SK-N-SH (cell line): ENCODE measurements at regions not wholly inside any gene's neighbourhood (a gene's known extent, or its start where the extent isn't known, plus 50 kb on each side); places are given as distances from the start of the nearest gene placed in this dataset.

Source experiments
- CTCF ChIA-PET: fragments of 300-600, 350-600 bp; formaldehyde crosslinking; extraction: SDS; loops from one replicate; lab custom pipeline; 2021; lab: Yijun Ruan, JAX
- POLR2A ChIA-PET: fragments of 350-600 bp; sonication (Branson Sonifier 250); formaldehyde crosslinking; extraction: SDS; loops from one replicate; lab custom pipeline; 2020; ENCODE audit warnings: antibody characterized with exemption, inconsistent platforms; lab: Yijun Ruan, JAX
- DNase-seq: peaks from one replicate; pipeline ENCODE4 v3.0.0; 2012
- H2AFZ ChIP-seq: fragments of 200-600 bp; sonication (generic); 2 replicates; pipeline ENCODE4 v1.8.1; 2016; ENCODE audit warnings: antibody characterized with exemption, mild to moderate bottlenecking, low read depth
- H3F3A ChIP-seq: fragments of 200-600 bp; sonication (generic); replicated peaks from 2 replicates; pipeline ENCODE3; 2016; ENCODE audit warnings: antibody characterized with exemption, mild to moderate bottlenecking; ENCODE audit not compliant: insufficient read depth
- H3K27ac ChIP-seq, 2 experiments: fragments of 200-500 bp in 1 of 2; fragments of 200-600 bp in 1 of 2; sonication (Bioruptor generic) in 1 of 2; sonication (generic), shearing (Covaris generic) in 1 of 2; 2 replicates each; pipeline versions ENCODE4 v1.5.1 to v1.6.1; 2014 to 2016; ENCODE audit warnings: low read depth in 2 of 2, inconsistent platforms in 1 of 2, low read length in 1 of 2, mild to moderate bottlenecking in 1 of 2, mixed read lengths in 1 of 2
- H3K27me3 ChIP-seq: fragments of 200-600 bp; sonication (generic), shearing (Covaris generic); 2 replicates; pipeline ENCODE4 v1.6.1; 2016; ENCODE audit warnings: mixed run types; ENCODE audit not compliant: insufficient read depth
- H3K36me3 ChIP-seq, 2 experiments: fragments of 200-500 bp in 1 of 2; fragments of 200-600 bp in 1 of 2; sonication (Bioruptor generic) in 1 of 2; sonication (generic) in 1 of 2; replicated peaks in 1 of 2; 2 replicates each; pipeline versions ENCODE3 to v1.5.1; 2014 to 2016; ENCODE audit warnings: low read length in 1 of 2, mild to moderate bottlenecking in 1 of 2; ENCODE audit not compliant: insufficient read depth in 2 of 2, control insufficient read depth in 1 of 2
- H3K4me1 ChIP-seq, 2 experiments: fragments of 200-500 bp in 1 of 2; fragments of 200-600 bp in 1 of 2; sonication (Bioruptor generic) in 1 of 2; sonication (generic), shearing (Covaris generic) in 1 of 2; 2 replicates each; pipeline versions ENCODE4 v1.5.1 to v1.6.1; 2014 to 2016; ENCODE audit warnings: low read depth in 1 of 2, low read length in 1 of 2, mixed run types in 1 of 2; ENCODE audit not compliant: insufficient read depth in 2 of 2, control insufficient read depth in 1 of 2
- H3K4me2 ChIP-seq: fragments of 200-600 bp; sonication (generic), shearing (Covaris generic); 2 replicates; pipeline ENCODE4 v1.6.1; 2017; ENCODE audit warnings: mixed run types
- H3K4me3 ChIP-seq, 2 experiments: fragments of 200-500 bp in 1 of 2; fragments of 200-600 bp in 1 of 2; sonication (Bioruptor generic) in 1 of 2; sonication (generic), shearing (Covaris generic) in 1 of 2; 2 replicates each; pipeline versions ENCODE4 v1.5.1 to v1.8.1; 2014 to 2016; ENCODE audit warnings: low read depth in 2 of 2, inconsistent platforms in 1 of 2, low read length in 1 of 2, mild to moderate bottlenecking in 1 of 2, mixed read lengths in 1 of 2, moderate library complexity in 1 of 2
- H3K79me2 ChIP-seq: fragments of 200-600 bp; sonication (generic); 2 replicates; pipeline ENCODE4 v1.8.1; 2017; ENCODE audit warnings: mild to moderate bottlenecking; ENCODE audit not compliant: insufficient read depth
- H3K9ac ChIP-seq: fragments of 200-600 bp; sonication (generic); 2 replicates; pipeline ENCODE4 v1.6.1; 2017; ENCODE audit warnings: mixed run types
- H3K9me2 ChIP-seq: fragments of 200-600 bp; sonication (generic); 2 replicates; pipeline ENCODE4 v1.6.1; 2017; ENCODE audit warnings: mixed run types
- H3K9me3 ChIP-seq: fragments of 200-600 bp; sonication (generic); 2 replicates; pipeline ENCODE4 v1.6.1; 2017; ENCODE audit warnings: mixed run types, mild to moderate bottlenecking, moderate library complexity
- H4K20me1 ChIP-seq: fragments of 200-600 bp; sonication (generic); 2 replicates; pipeline ENCODE4 v1.6.1; 2017; ENCODE audit warnings: mild to moderate bottlenecking, mixed run types; ENCODE audit not compliant: insufficient read depth
- CHD2 ChIP-seq: fragments of 150-350 bp; IDR thresholded peaks from 2 replicates; pipeline ENCODE4 v1.6.1; 2018; ENCODE audit warnings: low read length; ENCODE audit not compliant: partially characterized antibody
- ELF1 ChIP-seq: IDR thresholded peaks from 2 replicates; pipeline ENCODE4 v1.4.0; 2012
- EP300 ChIP-seq, 2 experiments: IDR thresholded peaks; 2 replicates each; pipeline versions ENCODE4 v1.4.0 to v1.6.1; 2012; ENCODE audit warnings: borderline replicate concordance in 1 of 2, low read depth in 1 of 2, low read length in 1 of 2
- FOXJ3 ChIP-seq: sonication (generic); formaldehyde crosslinking; IDR thresholded peaks from 2 replicates; pipeline ENCODE4 v1.5.1; 2020; ENCODE audit warnings: mild to moderate bottlenecking, missing genetic modification reagents
- GABPA ChIP-seq: IDR thresholded peaks from 2 replicates; pipeline ENCODE4 v1.4.0; 2012; ENCODE audit warnings: low read depth, mild to moderate bottlenecking
- GATA2 ChIP-seq: sonication (generic); formaldehyde crosslinking; IDR thresholded peaks from 2 replicates; pipeline ENCODE4 v1.5.0; 2020; ENCODE audit warnings: mild to moderate bottlenecking, missing genetic modification reagents
- MAX ChIP-seq: IDR thresholded peaks from 2 replicates; pipeline ENCODE4 v1.4.0; 2012; ENCODE audit warnings: low read depth
- MEF2A ChIP-seq: IDR thresholded peaks from 2 replicates; pipeline ENCODE4 v1.4.0; 2012; ENCODE audit warnings: low read depth, borderline replicate concordance
- MXI1 ChIP-seq: IDR thresholded peaks from 2 replicates; pipeline ENCODE4 v1.6.1; 2012; ENCODE audit warnings: mild to moderate bottlenecking, low read depth, low read length, improper control_type of control experiment
- POLR2AphosphoS5 ChIP-seq: IDR thresholded peaks from 2 replicates; pipeline ENCODE4 v1.6.1; 2012; ENCODE audit warnings: low read depth, low read length
- RAD21 ChIP-seq: IDR thresholded peaks from 2 replicates; pipeline ENCODE4 v1.6.1; 2012; ENCODE audit warnings: mild to moderate bottlenecking, low read length
- REST ChIP-seq: IDR thresholded peaks from 2 replicates; pipeline ENCODE4 v1.6.1; 2012; ENCODE audit warnings: mild to moderate bottlenecking, low read depth, low read length, moderate library complexity
- RXRA ChIP-seq: IDR thresholded peaks from 2 replicates; pipeline ENCODE4 v1.4.0; 2012; ENCODE audit warnings: low read depth, mild to moderate bottlenecking, borderline replicate concordance
- SMC3 ChIP-seq: IDR thresholded peaks from 2 replicates; pipeline ENCODE4 v1.6.1; 2012; ENCODE audit warnings: low read depth, low read length, improper control_type of control experiment
- TAF1 ChIP-seq: IDR thresholded peaks from 2 replicates; pipeline ENCODE4 v1.6.1; 2012; ENCODE audit warnings: low read depth, mild to moderate bottlenecking, low read length, moderate library complexity, borderline replicate concordance
- USF2 ChIP-seq: fragments of 150-350 bp; IDR thresholded peaks from 2 replicates; pipeline ENCODE4 v1.6.1; 2017; ENCODE audit warnings: antibody characterized with exemption, low read length, low read depth, borderline replicate concordance
- YY1 ChIP-seq: IDR thresholded peaks from 2 replicates; pipeline ENCODE4 v1.4.0; 2012; ENCODE audit warnings: low read depth, mild to moderate bottlenecking
- WGBS: methylation state at CpG from one replicate; pipeline ENCODE4 v1.1.6; 2017; ENCODE audit warnings: low lambda C conversion rate; 5-methylcytosine and 5-hydroxymethylcytosine counted together

GRCh38 chr2:186069676-186070075, 331.1 kb downstream of the FSIP2 start:
- no peaks in the 10 kb centered on the region for H4K20me1 ChIP-seq
- H3K9me3 ChIP-seq = no peaks in the 10 kb centered on the region
- no peaks in the 10 kb centered on the region for H3F3A ChIP-seq
- H3K4me2 ChIP-seq = no peak overlapping the region
- DNase-seq = no peak
- no peaks in the 10 kb centered on the region for H3K79me2 ChIP-seq
- no peak overlapping the region for H2AFZ ChIP-seq
- TF ChIP-seq MXI1 (no peak), GATA2 (CRISPR knock-in tag) (no peak), YY1 (no peak), SMC3 (no peak), TAF1 (no peak), MAX (no peak), EP300 (IDR thresholded peaks at IDR 0.05; ENCODE audit: borderline replicate concordance in 1 of 2, low read depth in 1 of 2, low read length in 1 of 2) (no peak), MEF2A (no peak), REST (no peak), RAD21 (no peak), ELF1 (no peak), GABPA (no peak), FOXJ3 (no peak), RXRA (no peak), POLR2AphosphoS5 (no peak), CHD2 (no peak), USF2 (no peak)
- TF ChIP-seq, all 33 proteins: peak for 0
- no peak overlapping the region for H3K4me3 ChIP-seq
- WGBS = 89% methylated on average over 2 of the region's 2 CpGs
- no peak overlapping the region for H3K9ac ChIP-seq
- H3K27ac ChIP-seq = peak overlapping the region in 1 of 2 experiments; percentile 47; a peak in 1 of 4 replicates
- peaks cover 0 to 14% of the 10 kb centered on the region in 2 experiments; a peak in 2 of 4 replicates for H3K4me1 ChIP-seq
- H3K36me3 ChIP-seq = no peaks in the 10 kb centered on the region
- CTCF ChIA-PET = no interaction called here
- H3K9me2 ChIP-seq = no peaks in the 10 kb centered on the region
- H3K27me3 ChIP-seq = no peaks in the 10 kb centered on the region
- POLR2A ChIA-PET = no interaction called here
